H54 (cell line): ENCODE measurements at regions not wholly inside any gene's neighbourhood (a gene's known extent, or its start where the extent isn't known, plus 50 kb on each side); places are given as distances from the start of the nearest gene placed in this dataset.
A peak's percentile ranks its signal among the peaks of the same experiment; 100 is the strongest.
"Not testable (repeated sequence)": the region's sequence is repeated elsewhere in the genome, so short reads cannot be mapped to it uniquely, and the experiment has no call there.

Experiments
- DNase-seq: peaks from one replicate; pipeline ENCODE4 v3.0.0; 2011; ENCODE audit warnings: low spot score, mixed read lengths; ENCODE audit not compliant: insufficient read length
- FAIRE-seq: peaks from 3 replicates; lab custom pipeline; 2011; peaks lifted over from hg19 to GRCh38; lab: Jason Lieb, UNC
- POLR2A ChIP-seq: IDR thresholded peaks from 2 replicates; pipeline ENCODE4 v1.6.1; 2011; ENCODE audit warnings: low read depth, mild to moderate bottlenecking, low read length

DNA sequence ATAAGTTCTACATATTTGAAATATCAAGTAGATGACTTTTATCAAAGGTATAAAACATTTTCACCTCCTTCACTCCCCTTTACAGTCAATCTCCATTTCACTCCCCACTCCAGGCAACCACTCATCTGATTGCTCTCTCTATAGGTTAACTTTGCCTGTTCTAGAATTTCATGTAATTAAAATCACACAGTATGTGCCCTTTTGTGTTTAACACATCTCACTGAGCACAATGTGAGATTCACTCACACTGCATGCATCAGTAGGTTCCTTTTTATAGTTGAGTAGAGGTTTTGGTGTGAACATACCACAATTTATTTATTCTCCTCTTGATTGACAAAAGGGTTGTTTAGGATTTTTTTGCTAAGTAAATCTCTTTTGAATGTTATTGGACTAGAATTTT, 130.7 kb downstream of the SEPTIN7 start:
- not testable (repeated sequence) for FAIRE-seq, DNase-seq

DNA sequence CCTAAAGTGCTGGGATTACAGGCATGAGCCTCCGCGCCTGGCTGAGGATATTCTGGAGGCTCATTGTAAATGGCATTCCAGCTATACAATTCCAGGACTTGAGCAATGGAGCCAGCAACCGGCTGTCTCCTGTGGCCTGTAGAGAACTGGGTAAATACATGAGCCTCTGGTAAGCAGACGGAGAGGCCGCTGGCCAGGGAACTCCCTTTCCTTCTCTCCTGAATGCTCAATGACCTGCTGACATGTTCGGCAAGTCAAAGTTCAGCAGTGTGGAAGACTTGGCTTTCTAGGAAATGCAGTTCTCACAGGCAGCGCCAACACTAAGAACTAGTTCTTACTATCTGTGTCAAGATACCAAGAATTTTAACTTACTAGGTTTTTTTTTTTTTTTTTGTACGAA, 139.8 kb downstream of the SEPTIN7 start:
- FAIRE-seq, DNase-seq: not testable (repeated sequence)

DNA sequence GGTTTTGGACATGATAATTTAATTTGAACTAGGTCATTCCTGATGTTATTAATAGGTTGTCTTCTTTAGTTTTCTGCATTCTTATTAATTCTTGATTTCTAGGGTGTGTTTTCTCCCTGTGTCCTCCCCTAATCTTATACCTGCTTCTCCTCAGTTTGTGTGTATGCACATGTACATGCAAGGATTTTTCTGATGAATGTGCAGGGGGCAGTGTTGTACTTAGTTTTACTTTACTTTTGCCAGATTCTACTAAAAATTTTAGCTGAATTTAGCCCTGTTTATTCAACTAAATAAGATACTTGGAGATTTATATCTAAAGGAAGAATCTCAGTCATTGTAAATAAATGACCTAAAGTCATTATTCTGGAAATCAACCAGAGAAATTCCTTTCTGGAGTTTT, 144.8 kb downstream of the SEPTIN7 start:
- not testable (repeated sequence) for FAIRE-seq, DNase-seq

DNA sequence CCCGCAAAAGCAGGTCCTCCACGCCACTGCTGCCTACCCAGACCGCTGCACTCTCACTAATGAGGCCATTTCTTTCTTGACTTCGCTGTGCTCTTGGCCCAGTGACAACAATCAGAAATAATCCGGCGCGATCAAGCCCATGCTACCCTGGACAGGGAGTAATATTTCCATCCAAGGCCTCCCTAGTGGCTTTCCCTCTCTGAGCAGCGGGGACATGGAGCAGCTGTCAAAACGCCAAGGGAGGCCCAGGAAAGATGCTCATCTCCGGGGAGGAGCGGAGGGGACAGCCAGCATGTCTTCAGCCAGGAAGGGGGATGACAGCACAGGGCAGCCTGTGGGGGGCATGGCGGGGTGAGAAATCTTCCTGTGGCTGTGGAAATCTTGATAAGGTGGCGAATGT, 154.9 kb downstream of the SEPTIN7 start:
- FAIRE-seq, DNase-seq: not testable (repeated sequence)

DNA sequence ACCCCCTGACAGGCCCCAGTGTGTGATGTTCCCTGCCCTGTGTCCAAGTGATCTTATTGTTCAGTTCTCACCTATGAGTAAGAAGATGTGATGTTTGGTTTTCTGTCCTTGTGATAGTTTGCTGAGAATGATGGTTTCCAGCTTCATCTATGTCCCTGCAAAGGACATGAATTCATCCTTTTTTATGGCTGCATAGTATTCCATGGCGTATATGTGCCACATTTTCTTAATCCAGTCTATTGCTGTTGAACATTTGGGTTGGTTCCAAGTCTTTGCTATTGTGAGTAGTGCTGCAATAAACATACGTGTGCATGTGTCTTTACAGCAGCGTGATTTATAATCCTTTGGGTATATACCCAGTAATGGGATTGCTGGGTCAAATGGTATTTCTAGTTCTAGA, 156.1 kb downstream of the SEPTIN7 start:
- DNase-seq, FAIRE-seq: not testable (repeated sequence)

DNA sequence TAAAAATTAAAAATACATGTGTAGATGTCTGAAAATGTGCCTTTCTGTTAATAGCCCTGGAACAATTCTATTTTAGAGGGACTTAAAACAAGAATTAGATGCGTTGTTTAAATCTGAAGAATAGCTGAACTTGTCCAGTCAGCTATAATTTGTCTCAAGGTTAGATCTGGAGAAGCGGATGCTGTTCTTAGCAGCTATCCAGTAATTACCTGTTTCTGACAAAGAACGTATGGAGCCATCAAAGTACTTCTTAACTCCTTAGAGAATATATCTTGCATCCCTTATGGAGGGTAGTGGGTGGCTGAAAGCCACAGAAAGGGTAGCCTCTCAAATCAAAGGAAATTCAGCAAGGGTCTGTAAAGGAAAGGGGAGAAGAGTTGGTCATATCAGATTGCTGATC, 160.4 kb downstream of the SEPTIN7 start:
- DNase-seq: not testable (repeated sequence)
- FAIRE-seq: peak; percentile 91

DNA sequence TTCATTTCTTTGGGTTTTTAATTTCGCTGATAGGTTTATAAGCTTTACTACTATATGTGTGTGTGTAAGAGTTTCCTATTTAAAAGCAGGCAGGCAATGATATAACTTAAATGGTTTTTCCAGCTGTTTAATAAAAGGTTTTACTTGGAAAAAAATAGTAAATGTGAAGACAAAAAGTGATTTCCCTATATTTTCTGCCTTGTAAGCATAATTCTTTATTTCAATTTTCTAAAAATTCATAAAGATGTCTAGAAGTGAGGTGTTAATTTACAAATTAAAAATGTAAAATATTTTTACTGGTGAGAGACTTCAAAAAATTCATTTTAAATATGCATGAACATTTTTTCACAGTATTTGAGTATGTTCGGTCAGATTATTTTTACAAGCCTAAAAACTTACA, 161.8 kb downstream of the SEPTIN7 start:
- not testable (repeated sequence) for DNase-seq, FAIRE-seq

DNA sequence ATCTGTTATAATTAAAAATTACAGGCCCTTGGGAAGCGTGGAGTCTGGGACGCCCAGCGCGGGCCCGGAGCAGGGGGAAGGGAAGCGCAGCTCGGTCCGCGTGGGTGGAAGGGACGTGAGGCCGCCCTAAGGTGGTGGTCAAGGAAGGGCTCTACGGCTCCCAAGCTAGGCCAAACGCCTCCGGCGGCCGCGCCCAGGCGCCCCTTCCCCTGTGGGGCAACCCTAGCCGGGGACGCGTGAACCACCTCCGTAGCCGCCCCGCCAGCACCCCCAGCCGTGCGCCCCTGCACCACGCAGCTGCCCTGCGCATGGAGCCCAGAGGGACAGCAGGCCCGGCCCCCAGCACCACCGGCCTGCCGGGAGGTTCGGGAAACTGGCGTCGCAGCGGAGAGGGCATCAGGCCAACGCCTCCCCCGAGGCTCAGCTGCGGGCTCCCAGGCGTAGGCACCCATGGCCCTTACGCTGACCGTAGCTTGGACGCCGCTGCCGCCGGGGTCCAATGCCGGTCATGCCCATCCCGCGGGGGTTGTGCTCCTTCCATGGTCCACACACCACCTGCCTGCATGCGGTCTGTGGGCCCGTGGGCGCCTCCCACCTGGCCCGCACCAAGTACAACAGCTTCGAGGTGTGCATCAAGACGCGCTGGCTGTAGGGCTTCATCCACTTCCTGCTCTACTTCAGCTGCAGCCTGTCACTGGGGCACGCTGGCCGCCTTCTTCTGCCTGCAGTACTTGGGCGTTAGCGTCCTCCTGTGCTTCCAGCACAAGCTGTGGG, 166.7 kb downstream of the SEPTIN7 start:
- FAIRE-seq (no peak), DNase-seq (no peak)
- TF ChIP-seq POLR2A: no peak

DNA sequence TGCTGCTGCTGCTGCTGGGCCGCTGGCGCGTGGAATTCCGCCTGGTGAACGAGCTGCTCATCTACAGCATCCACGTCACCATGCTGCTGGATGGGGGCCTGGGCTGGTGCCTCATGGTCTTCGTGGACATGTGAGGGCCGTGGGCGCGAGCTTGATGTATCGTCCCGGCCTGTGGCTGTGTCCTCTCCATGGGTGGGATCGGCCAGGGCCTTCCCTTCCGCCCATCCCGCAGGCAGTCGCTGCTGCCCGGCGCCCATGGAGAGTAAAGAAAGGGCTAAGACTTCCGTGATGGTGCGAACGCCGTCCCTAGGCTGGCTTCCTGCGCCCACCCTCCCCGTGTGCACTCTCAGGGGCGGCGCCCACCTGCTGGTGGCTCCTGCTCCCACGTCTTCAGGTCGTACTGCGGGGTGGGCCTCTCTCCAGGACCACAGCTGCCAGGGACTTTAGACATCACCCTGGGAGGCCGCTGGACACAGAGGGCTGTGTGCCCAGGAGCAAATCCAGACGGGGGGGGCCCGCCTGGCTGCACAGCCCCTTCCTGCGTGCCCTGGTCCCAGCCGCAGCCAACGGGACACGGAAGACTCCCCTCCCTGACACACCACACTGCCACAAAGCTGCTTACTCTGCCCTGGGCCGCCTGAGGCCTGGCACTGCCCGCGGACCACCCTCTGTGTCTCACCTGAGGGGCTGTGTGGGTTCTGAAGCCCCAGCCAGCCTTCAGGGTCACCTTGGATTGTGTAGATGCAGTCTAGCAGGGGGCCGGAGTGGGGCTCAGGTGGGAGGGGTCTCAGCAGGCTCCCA, 167.5 kb downstream of the SEPTIN7 start:
- FAIRE-seq: no peak
- no peak for DNase-seq
- no peak for TF ChIP-seq POLR2A

DNA sequence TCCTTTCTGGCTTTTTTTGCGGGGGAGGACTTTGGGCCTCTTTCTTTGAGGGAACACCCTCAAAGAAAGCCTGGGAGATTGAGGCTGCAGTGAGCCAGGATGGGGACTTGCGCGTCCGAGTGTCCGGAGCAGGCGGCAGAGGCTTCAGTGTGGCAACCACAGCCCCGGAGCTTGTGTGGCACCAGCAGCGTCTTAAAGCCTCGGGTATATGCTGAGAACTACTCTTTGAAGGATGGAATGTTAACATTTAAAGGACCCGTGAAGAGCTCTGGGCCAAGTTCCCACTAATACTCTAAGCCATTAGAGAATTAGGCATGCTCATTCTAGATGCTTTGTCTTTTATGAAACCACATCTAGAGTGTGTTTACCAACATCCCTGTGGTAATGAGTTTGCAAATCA, 168.2 kb downstream of the SEPTIN7 start:
- DNase-seq: no peak
- TF ChIP-seq POLR2A: no peak
- FAIRE-seq: peak; percentile 41

DNA sequence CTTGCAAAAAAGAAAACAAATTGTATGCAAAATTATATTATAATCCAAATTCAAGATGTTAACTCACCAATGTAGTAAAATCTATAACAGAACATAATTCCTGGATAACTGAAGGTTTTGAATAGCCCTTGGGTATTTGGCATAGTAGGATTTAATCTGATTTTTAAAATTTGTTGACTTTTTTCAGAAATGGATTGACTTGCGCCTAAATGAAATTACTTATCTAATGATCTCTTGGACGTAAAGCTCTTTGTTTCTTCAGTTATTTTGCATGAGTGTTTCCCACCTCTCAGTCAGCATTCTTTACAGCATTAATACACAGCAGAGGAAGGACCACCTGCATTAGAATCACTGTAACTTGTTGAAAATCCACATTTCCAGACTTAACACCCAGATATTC, 169.6 kb downstream of the SEPTIN7 start:
- no peak for TF ChIP-seq POLR2A
- DNase-seq (no peak), FAIRE-seq (no peak)

DNA sequence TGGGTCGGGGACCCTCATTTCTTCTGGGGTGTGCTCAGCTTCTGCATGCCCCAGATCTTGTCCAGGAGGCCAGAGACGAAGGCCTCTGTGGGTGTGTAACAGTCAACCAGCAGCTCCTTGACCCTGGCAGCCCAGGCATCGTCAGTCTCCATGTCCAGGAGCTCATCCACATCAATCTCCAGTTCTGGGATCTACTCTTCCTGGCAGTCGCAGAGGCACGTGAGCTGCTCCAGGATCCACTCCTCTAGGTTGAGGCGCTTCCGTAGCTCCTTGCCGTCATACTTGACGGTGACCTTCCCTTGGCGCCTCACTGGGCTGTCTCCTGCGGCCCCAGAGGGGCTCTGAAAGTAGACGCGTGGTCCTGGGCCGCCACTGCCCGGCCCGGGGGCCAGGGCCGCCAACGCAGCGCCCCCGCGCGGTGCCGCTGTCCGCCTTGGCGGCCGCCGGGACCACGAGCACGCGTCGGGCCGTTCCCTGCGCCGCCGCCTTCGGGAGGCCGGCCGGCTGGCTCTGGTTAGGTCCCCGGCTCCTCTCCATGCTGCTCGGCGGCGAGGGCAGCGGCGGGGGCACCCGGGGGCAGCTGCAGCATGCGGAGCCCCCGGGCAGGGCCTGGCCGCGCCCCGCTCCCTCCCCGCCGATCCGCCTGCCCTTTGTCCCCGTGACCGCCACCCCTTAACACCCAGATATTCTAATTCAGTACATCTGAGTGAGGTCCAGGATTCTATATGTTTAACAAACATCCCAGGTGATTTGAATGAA, 170.5 kb downstream of the SEPTIN7 start:
- no peak for TF ChIP-seq POLR2A
- FAIRE-seq (no peak), DNase-seq (no peak)

DNA sequence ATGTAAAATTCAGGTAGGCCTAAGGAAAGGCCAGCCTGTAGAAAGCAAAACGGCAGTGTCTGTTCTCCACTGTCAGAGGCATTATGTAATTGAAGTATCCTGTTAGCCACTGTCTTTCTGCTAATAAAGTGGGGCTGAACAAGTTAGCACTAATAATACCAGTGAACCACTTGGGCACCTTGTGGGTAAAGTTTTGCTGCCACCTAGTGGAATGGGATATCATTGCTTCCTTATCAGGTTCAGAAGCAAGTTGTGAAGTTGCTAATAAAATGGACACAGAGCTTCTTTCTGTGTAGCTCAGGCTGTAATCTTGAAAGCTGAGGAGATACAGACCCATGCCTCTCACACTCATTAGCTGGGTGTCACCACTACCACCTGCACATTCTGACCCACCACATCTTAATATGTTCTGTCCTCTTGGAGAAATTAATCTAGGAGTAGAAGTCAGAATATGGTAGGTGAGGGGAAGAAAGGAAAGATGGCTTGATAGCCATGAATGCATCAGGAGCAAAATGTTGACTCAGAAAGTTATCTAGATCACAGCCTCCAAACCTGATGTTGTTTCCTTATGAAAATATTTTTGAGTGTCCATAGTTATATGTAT, 175.1 kb downstream of the SEPTIN7 start:
- FAIRE-seq (peak; percentile 98), DNase-seq (peak; percentile 23)
- TF ChIP-seq POLR2A: no peak

DNA sequence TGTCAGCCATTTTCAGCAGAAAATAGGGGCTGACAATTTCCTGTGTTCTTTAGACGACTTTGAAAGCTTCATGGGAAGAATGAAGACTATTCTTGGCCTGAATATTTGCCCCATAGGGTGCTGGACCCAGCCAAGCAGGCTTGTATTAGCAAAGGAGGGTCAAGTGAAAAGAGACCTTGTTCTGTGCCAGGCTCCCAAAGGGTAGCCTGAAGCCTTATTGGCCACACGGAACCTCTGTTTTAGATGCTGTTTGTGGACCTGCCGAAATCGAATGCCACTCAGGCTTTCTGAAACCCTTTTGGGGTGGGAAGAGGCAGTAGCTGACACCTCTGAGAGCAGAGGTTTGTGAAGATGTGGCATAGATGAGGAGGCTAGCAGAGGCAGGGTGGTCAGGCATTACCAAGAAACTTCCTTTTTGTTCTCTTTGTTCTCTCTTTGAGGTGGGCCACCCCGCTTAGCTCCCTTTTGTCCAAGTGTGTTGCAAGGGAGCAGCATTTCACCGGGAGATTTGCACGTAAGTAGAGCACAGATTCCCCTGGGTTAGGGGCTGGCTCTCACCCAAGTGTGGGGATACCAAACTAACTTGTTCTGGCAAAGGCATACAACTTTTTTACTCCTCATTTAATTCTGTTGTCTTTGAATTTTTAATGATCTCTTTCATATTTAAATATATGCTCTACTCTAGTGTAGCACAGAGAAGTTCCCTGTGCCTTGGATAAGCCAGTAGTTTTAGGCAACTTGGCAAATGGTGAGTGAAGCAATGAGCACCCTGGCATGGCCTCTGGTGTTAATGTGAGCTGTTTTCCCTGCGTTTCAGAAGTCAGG, 174.0 kb upstream of the EEPD1 start:
- not testable (repeated sequence) for FAIRE-seq, DNase-seq
